CD4-positive, CD25-positive, alpha-beta regulatory T cell (primary cell): ENCODE measurements at regions not wholly inside any gene's neighbourhood (a gene's known extent, or its start where the extent isn't known, plus 50 kb on each side); places are given as distances from the start of the nearest gene placed in this dataset.

ENCODE experiments used
- ATAC-seq, 2 donors: fragments of 150-1000 bp; cut with Tn5 transposase; one replicate each; pipeline ENCODE4 v1.10.0; 2021; ENCODE audit warnings: low read depth in 2 of 2, moderate number of reproducible peaks in 2 of 2, moderate library complexity in 1 of 2
- DNase-seq, 3 donors: peaks; one replicate each; pipeline versions ENCODE4 v3.0.0 to v3.0.0-alpha.2; 2012 to 2022; ENCODE audit warnings: mixed read lengths in 1 of 3
- H3K27ac ChIP-seq: one replicate; pipeline ENCODE4 v1.7.0; 2013; ENCODE audit warnings: mild to moderate bottlenecking, low read length; ENCODE audit not compliant: insufficient read depth, poor library complexity, severe bottlenecking
- H3K27me3 ChIP-seq: one replicate; pipeline ENCODE4 v1.7.0; 2013; ENCODE audit warnings: low read length; ENCODE audit not compliant: control insufficient read depth, insufficient read depth
- H3K36me3 ChIP-seq: one replicate; pipeline ENCODE4 v1.7.0; 2013; ENCODE audit warnings: mild to moderate bottlenecking, low read length, moderate library complexity; ENCODE audit not compliant: control insufficient read depth, insufficient read depth
- H3K4me1 ChIP-seq: 2 replicates; pipeline ENCODE4 v1.7.0; 2013; ENCODE audit warnings: mild to moderate bottlenecking, low read length; ENCODE audit not compliant: insufficient read depth, control insufficient read depth, poor library complexity, severe bottlenecking
- H3K4me3 ChIP-seq: one replicate; pipeline ENCODE4 v1.7.0; 2013; ENCODE audit warnings: low read depth, mild to moderate bottlenecking, low read length, moderate library complexity
- H3K9me3 ChIP-seq, 2 experiments: 1 replicate in 1 of 2; 2 replicates in 1 of 2; pipeline ENCODE4 v1.7.0; 2013; ENCODE audit warnings: low read length in 2 of 2, mild to moderate bottlenecking in 1 of 2, moderate library complexity in 1 of 2; ENCODE audit not compliant: control insufficient read depth in 2 of 2
- H3K27ac Mint-ChIP-seq, 3 donors: one replicate each; pipeline ENCODE4 v1.8.0; 2020 to 2022; ENCODE audit warnings: mild to moderate bottlenecking in 3 of 3, mixed read lengths in 3 of 3, moderate library complexity in 2 of 3
- H3K27me3 Mint-ChIP-seq: one replicate; pipeline ENCODE4 v1.8.0; 2022; ENCODE audit warnings: mild to moderate bottlenecking, mixed read lengths
- H3K36me3 Mint-ChIP-seq: one replicate; pipeline ENCODE4 v1.8.0; 2020; ENCODE audit warnings: mixed read lengths
- H3K4me1 Mint-ChIP-seq, 4 donors: one replicate each; pipeline ENCODE4 v1.8.0; 2020 to 2022; ENCODE audit warnings: mixed read lengths in 4 of 4, mild to moderate bottlenecking in 1 of 4
- H3K4me3 Mint-ChIP-seq, 4 donors: one replicate each; pipeline ENCODE4 v1.8.0; 2020 to 2022; ENCODE audit warnings: mild to moderate bottlenecking in 4 of 4, mixed read lengths in 4 of 4, moderate library complexity in 3 of 4
- H3K9me3 Mint-ChIP-seq, 7 donors: one replicate each; pipeline ENCODE4 v1.8.0; 2020 to 2022; ENCODE audit warnings: mixed read lengths in 7 of 7, mild to moderate bottlenecking in 3 of 7, moderate library complexity in 2 of 7

DNA sequence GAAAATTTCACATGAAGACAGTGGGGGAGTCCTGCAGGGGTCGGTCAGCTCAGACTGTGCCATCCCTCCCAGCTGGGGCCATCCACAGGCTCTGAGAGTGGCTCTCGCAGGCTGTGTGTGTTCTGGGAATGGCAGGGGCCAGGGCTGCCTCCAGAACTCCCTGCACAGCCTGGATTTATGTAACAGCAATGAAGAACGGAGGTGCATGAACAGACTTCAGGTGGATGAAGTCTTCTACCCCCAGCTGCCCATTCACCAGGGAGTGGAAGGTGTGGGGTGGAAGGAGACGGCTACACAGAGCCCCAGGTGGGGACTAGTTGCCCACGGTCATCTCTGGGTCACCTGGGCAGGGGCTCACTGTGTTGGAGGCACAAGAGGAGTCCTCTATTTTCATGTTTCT is 56.1 kb upstream of the HDAC4 start:
- H3K9me3 ChIP-seq: peaks cover 6 to 7% of the 10 kb centered on the region in 2 experiments
- H3K36me3 ChIP-seq: no peaks in the 10 kb centered on the region
- peaks cover 45% of the 10 kb centered on the region for H3K27me3 Mint-ChIP-seq
- H3K36me3 Mint-ChIP-seq: no peaks in the 10 kb centered on the region
- no peak overlapping the region for H3K27ac ChIP-seq
- DNase-seq: no peak
- H3K27me3 ChIP-seq: peaks cover 7% of the 10 kb centered on the region
- H3K4me3 ChIP-seq: no peak overlapping the region
- no peak overlapping the region for H3K4me3 Mint-ChIP-seq
- H3K9me3 Mint-ChIP-seq: peaks cover 0 to 17% (median 8%) of the 10 kb centered on the region in 7 donors
- no peak overlapping the region for H3K27ac Mint-ChIP-seq
- no peak for ATAC-seq
- no peaks in the 10 kb centered on the region for H3K4me1 Mint-ChIP-seq
- no peaks in the 10 kb centered on the region for H3K4me1 ChIP-seq

DNA sequence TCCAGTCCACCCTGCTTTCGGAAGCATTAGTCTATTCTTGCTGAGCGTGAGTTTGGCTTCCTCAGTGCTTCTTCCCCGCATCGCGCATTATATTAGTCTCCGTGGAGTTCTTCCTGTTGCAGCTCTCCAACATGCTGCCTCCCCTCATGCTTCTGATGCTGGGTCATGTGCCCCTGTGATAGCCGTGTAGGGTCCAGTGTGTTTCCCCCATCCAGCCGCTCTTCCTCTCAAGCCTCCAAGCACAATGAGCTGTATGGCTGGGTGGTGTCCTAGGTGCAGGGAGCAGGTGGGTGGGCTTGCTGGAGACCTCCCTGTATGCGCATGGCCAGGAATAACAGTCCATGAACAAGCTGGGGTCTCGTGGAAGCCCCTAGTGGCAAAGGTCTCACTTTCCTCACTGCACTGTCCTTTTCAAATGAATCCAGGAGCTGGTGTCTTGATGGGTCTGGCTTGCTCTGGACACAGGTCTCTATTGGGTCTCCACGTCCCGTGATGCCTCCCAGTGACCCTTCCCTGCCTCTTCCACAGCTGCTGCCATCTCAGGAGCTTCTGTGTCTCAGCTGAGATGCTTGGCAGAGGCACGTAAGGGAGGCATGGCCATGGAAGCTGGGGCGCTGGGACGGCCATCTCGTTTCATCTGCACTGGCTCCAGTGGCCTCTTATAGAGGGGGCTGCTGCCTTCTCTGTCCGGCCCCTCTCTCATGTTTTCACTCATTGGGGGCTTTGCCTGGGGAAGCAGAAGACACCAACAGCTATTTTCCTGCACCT is 54.8 kb upstream of the HDAC4 start:
- no peaks in the 10 kb centered on the region for H3K36me3 ChIP-seq
- H3K27ac ChIP-seq: no peak overlapping the region
- Mint-ChIP-seq H3K9me3 (peaks cover 0 to 27% (median 12%) of the 10 kb centered on the region in 7 donors), H3K27me3 (peaks cover 49% of the 10 kb centered on the region), H3K36me3 (no peaks in the 10 kb centered on the region), H3K4me3 (no peak overlapping the region), H3K4me1 (no peaks in the 10 kb centered on the region), H3K27ac (no peak overlapping the region)
- no peak overlapping the region for H3K4me3 ChIP-seq
- peaks cover 10 to 16% of the 10 kb centered on the region in 2 experiments for H3K9me3 ChIP-seq
- H3K4me1 ChIP-seq: no peaks in the 10 kb centered on the region
- no peak for ATAC-seq
- DNase-seq: no peak
- H3K27me3 ChIP-seq: peaks cover 7% of the 10 kb centered on the region

DNA sequence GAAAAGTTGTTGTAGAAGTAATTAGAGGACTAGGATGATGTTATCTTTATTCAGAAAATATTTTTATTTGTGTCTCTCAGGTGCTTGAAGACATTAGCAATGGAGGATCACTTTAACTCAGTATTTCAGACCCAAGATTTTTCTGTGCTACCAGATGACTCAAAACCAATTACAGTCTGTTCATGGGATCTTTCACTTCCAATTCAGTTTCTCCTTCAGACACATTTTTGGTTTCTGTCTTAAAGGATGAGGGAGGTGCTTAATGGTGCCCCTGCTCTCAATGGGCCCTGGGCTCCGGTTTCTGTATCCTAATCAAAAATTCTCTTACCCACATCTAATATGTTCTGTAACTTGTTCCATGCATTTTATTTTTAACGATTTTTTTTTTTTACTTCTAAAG is 53.7 kb upstream of the HDAC4 start:
- DNase-seq: no peak
- H3K4me3 Mint-ChIP-seq: no peak overlapping the region

More for the DNA sequence above, 53.7 kb upstream of the HDAC4 start:
- H3K27ac Mint-ChIP-seq: no peak overlapping the region
- Histone ChIP-seq H3K9me3 (peaks cover 10 to 16% of the 10 kb centered on the region in 2 experiments), H3K4me1 (no peaks in the 10 kb centered on the region), H3K36me3 (no peaks in the 10 kb centered on the region), H3K4me3 (no peak overlapping the region), H3K27me3 (peaks cover 7% of the 10 kb centered on the region), H3K27ac (no peak overlapping the region)
- no peaks in the 10 kb centered on the region for H3K4me1 Mint-ChIP-seq
- peaks cover 0 to 28% (median 12%) of the 10 kb centered on the region in 7 donors for H3K9me3 Mint-ChIP-seq
- H3K36me3 Mint-ChIP-seq: no peaks in the 10 kb centered on the region
- H3K27me3 Mint-ChIP-seq: peaks cover 49% of the 10 kb centered on the region
- no peak for ATAC-seq
